K562 (cell line): ENCODE measurements at regions not wholly inside any gene's neighbourhood (a gene's known extent, or its start where the extent isn't known, plus 50 kb on each side); places are given as distances from the start of the nearest gene placed in this dataset.

ENCODE experiments used
- ATAC-seq: fragments of 200-7000 bp; cut with Tn5 transposase; 3 replicates; pipeline ENCODE4 v1.9.1; 2020; ENCODE audit warnings: moderate library complexity
- BruUV-seq: library from RNA; stranded (reverse); fragments of 400-500 nt; replicated peaks from 2 replicates; lab custom pipeline; 2021; lab: Mats Ljungman, UMichigan
- CTCF ChIA-PET: fragments of 300-600 bp; formaldehyde crosslinking; extraction: SDS; loops from one replicate; lab custom pipeline; 2021; ENCODE audit warnings: low intra/inter-chr PET ratio; lab: Yijun Ruan, JAX
- POLR2A ChIA-PET: fragments of 300-600, 350-650 bp; sonication (Branson Sonifier 250); formaldehyde crosslinking; extraction: SDS; loops from one replicate; lab custom pipeline; 2021; ENCODE audit warnings: antibody characterized with exemption, inconsistent platforms; lab: Yijun Ruan, JAX
- DNase-seq, 4 experiments: peaks; one replicate each; pipeline versions ENCODE4 v3.0.0 to v3.0.0-alpha.2; 2011 to 2018; ENCODE audit warnings: low spot score in 3 of 4, mixed read lengths in 3 of 4; ENCODE audit errors: extremely low read depth in 1 of 4
- FAIRE-seq: peaks from 2 replicates; lab custom pipeline; 2011; peaks lifted over from hg19 to GRCh38; lab: Jason Lieb, UNC
- H2AFZ ChIP-seq: 2 replicates; pipeline ENCODE4 v1.6.0; 2011; ENCODE audit warnings: low read depth, low read length, control low read depth, inconsistent platforms
- H3K27ac ChIP-seq: fragments of 200-600 bp; 3 replicates; pipeline ENCODE4 v1.8.0; 2011; ENCODE audit warnings: low read depth, mild to moderate bottlenecking, control low read depth, inconsistent platforms, low read length, moderate library complexity, mixed read lengths; ENCODE audit errors: extremely low read depth
- H3K27me3 ChIP-seq, 2 experiments: fragments of 300-600 bp in 1 of 2; 2 replicates in 1 of 2; 3 replicates in 1 of 2; pipeline versions ENCODE4 v1.6.0 to v1.8.0; 2011; ENCODE audit warnings: inconsistent platforms in 2 of 2, low read length in 2 of 2, mild to moderate bottlenecking in 1 of 2, mixed read lengths in 1 of 2, moderate library complexity in 1 of 2; ENCODE audit not compliant: control insufficient read depth in 2 of 2, insufficient read depth in 2 of 2
- H3K36me3 ChIP-seq: fragments of 300-600 bp; 3 replicates; pipeline ENCODE4 v1.8.0; 2011; ENCODE audit warnings: mild to moderate bottlenecking, low read length, inconsistent platforms; ENCODE audit not compliant: control insufficient read depth, insufficient read depth
- H3K4me1 ChIP-seq, 2 experiments: fragments of 200-600 bp in 1 of 2; replicated peaks in 1 of 2; 2 replicates in 1 of 2; 3 replicates in 1 of 2; pipeline versions ENCODE4 v1.5.1 to v1.8.0; 2011; ENCODE audit warnings: inconsistent platforms in 2 of 2, low read length in 2 of 2, mild to moderate bottlenecking in 1 of 2, mixed read lengths in 1 of 2, moderate library complexity in 1 of 2; ENCODE audit not compliant: control insufficient read depth in 2 of 2, insufficient read depth in 2 of 2
- H3K4me2 ChIP-seq: 2 replicates; pipeline ENCODE4 v1.6.1; 2011; ENCODE audit warnings: low read length, control low read depth, inconsistent platforms, mixed read lengths; ENCODE audit not compliant: insufficient read depth
- H3K4me3 ChIP-seq: fragments of 200-600 bp; sonication (generic), shearing (Covaris generic); 2 replicates; pipeline ENCODE4 v1.5.1; 2016; ENCODE audit warnings: control low read depth, inconsistent platforms
- H3K79me2 ChIP-seq: fragments of 200-600 bp; 3 replicates; pipeline ENCODE4 v1.8.0; 2011; ENCODE audit warnings: low read length, inconsistent platforms; ENCODE audit not compliant: control insufficient read depth, insufficient read depth
- H3K9ac ChIP-seq, 2 experiments: 2 replicates each; pipeline versions ENCODE4 v1.6.0 to v1.6.1; 2011; ENCODE audit warnings: low read depth in 2 of 2, low read length in 2 of 2, control low read depth in 1 of 2, inconsistent platforms in 1 of 2, mild to moderate bottlenecking in 1 of 2, mixed read lengths in 1 of 2; ENCODE audit not compliant: insufficient read depth in 1 of 2
- H3K9me1 ChIP-seq: one replicate; pipeline ENCODE4 v1.6.0; 2011; ENCODE audit warnings: inconsistent platforms, mild to moderate bottlenecking, low read length, moderate library complexity; ENCODE audit not compliant: control insufficient read depth, insufficient read depth
- H3K9me3 ChIP-seq: replicated peaks from 2 replicates; pipeline ENCODE4 v1.5.1; 2011; ENCODE audit warnings: low read depth, low read length, inconsistent platforms; ENCODE audit not compliant: control insufficient read depth, insufficient read depth
- H4K20me1 ChIP-seq: replicated peaks from 2 replicates; pipeline ENCODE4 v1.6.1; 2011; ENCODE audit warnings: low read length, inconsistent platforms, mixed read lengths; ENCODE audit not compliant: control insufficient read depth, insufficient read depth
- BHLHE40 ChIP-seq: IDR thresholded peaks from 2 replicates; pipeline ENCODE4 v1.6.1; 2011; ENCODE audit warnings: low read length, improper control_type of control experiment
- CC2D1A ChIP-seq: fragments of 450-650 bp; IDR thresholded peaks from 2 replicates; pipeline ENCODE4 v1.6.1; 2017; ENCODE audit warnings: mild to moderate bottlenecking
- CEBPB ChIP-seq: fragments of 450-650 bp; IDR thresholded peaks from 2 replicates; pipeline ENCODE4 v1.6.1; 2016; ENCODE audit warnings: missing genetic modification characterization, missing compliant biosample characterization
- CUX1 ChIP-seq: fragments of 200-800 bp; sonication (Bioruptor generic); IDR thresholded peaks from 2 replicates; pipeline ENCODE4 v1.6.1; 2016; ENCODE audit warnings: missing genetic modification characterization, missing compliant biosample characterization
- DPF2 ChIP-seq: fragments of 450-650 bp; IDR thresholded peaks from 2 replicates; pipeline ENCODE4 v1.6.1; 2016
- GTF2E2 ChIP-seq: fragments of 200-800 bp; sonication (Bioruptor generic); IDR thresholded peaks from 2 replicates; pipeline ENCODE4 v1.6.1; 2016; ENCODE audit warnings: missing genetic modification characterization, missing compliant biosample characterization
- MYBL2 ChIP-seq, 2 experiments: fragments of 450-650 bp in 1 of 2; sonication (generic) in 1 of 2; formaldehyde crosslinking in 1 of 2; IDR thresholded peaks; 2 replicates each; pipeline versions ENCODE4 v1.6.1 to v1.8.1; 2017 to 2022; ENCODE audit warnings: borderline replicate concordance in 1 of 2, inconsistent platforms in 1 of 2, low read depth in 1 of 2, mild to moderate bottlenecking in 1 of 2, missing genetic modification reagents in 1 of 2, moderate library complexity in 1 of 2
- OTX1 ChIP-seq: fragments of 450-650 bp; formaldehyde crosslinking; IDR thresholded peaks from 2 replicates; pipeline ENCODE4 v1.4.0; 2022; ENCODE audit warnings: mild to moderate bottlenecking
- RUNX1 ChIP-seq: sonication (generic); IDR thresholded peaks from 2 replicates; pipeline ENCODE4 v1.6.1; 2016; ENCODE audit warnings: antibody characterized with exemption, low read depth
- TFE3 ChIP-seq: fragments of 450-650 bp; formaldehyde crosslinking; IDR thresholded peaks from 2 replicates; pipeline ENCODE4 v1.4.0; 2020; ENCODE audit warnings: mild to moderate bottlenecking, mixed read lengths
- TRIM24 ChIP-seq, 2 experiments: fragments of 450-650 bp; IDR thresholded peaks; 2 replicates each; pipeline ENCODE4 v1.6.1; 2016
- XRCC4 ChIP-seq: IDR thresholded peaks from one replicate; pipeline ENCODE4 v1.6.1; 2011; ENCODE audit not compliant: insufficient read depth, insufficient read length; ENCODE audit errors: extremely low read depth
- ZNF23 ChIP-seq: fragments of 250-450 bp; sonication (Bioruptor Pico); IDR thresholded peaks from 2 replicates; pipeline ENCODE4 v1.4.0; 2020; ENCODE audit warnings: mild to moderate bottlenecking
- ZNF277 ChIP-seq: fragments of 250-450 bp; sonication (Bioruptor Pico); IDR thresholded peaks from 2 replicates; pipeline ENCODE4 v1.8.0; 2022; ENCODE audit warnings: inconsistent platforms, mild to moderate bottlenecking, moderate library complexity, borderline replicate concordance
- ZNF436 ChIP-seq: fragments of 250-450, 450-650 bp; sonication (Bioruptor Pico); formaldehyde crosslinking; IDR thresholded peaks from 2 replicates; pipeline ENCODE4 v1.7.0; 2020; ENCODE audit warnings: mild to moderate bottlenecking
- ZNF584 ChIP-seq: fragments of 200-800 bp; sonication (Bioruptor generic); IDR thresholded peaks from 2 replicates; pipeline ENCODE4 v1.6.1; 2016; ENCODE audit warnings: low read depth, mild to moderate bottlenecking, missing genetic modification characterization, missing compliant biosample characterization
- ZNF699 ChIP-seq: fragments of 250-450 bp; sonication (Bioruptor Pico); IDR thresholded peaks from 2 replicates; pipeline ENCODE4 v1.8.0; 2021; ENCODE audit warnings: mild to moderate bottlenecking, moderate library complexity; ENCODE audit not compliant: insufficient replicate concordance
- WGBS: fragments of 100-300 bp; shearing (Covaris generic); methylation state at CpG from one replicate; pipeline ENCODE4 v1.1.6; 2016; ENCODE audit warnings: low coverage, mixed read lengths; ENCODE audit not compliant: insufficient coverage; ENCODE audit errors: missing lambda C conversion rate; 5-methylcytosine and 5-hydroxymethylcytosine counted together
- in situ Hi-C: fragments of 300-500 bp; cut with MboI; formaldehyde crosslinking; loops from 4 replicates; pipeline ENCODE4 v1.15.0; 2018; ENCODE audit warnings: inconsistent platforms, mixed read lengths
- intact Hi-C: fragments of 100-400 bp; cut with micrococcal nuclease; formaldehyde crosslinking; loops from 2 replicates; pipeline ENCODE4 v1.14.2; 2022

- ATAC-seq (no peak), FAIRE-seq (no peak), DNase-seq (no peak)
- H3K9me1 ChIP-seq = no peaks in the 10 kb centered on the region
- no TSS peak for BruUV-seq
- no peaks in the 10 kb centered on the region for H3K79me2 ChIP-seq
- no peaks in the 10 kb centered on the region for H3K4me1 ChIP-seq
- no peaks in the 10 kb centered on the region for H4K20me1 ChIP-seq
- H3K4me3 ChIP-seq = no peak overlapping the region
- intact Hi-C loops = no loop called here
- H3K36me3 ChIP-seq = no peaks in the 10 kb centered on the region
- H3K4me2 ChIP-seq = no peak overlapping the region
- POLR2A ChIA-PET = interaction anchor here (0.8 kb wide), 1 partner anchor 21 kb away, joined by 3 read pairs; no protein-coding TSS in a partner anchor
- CTCF ChIA-PET = no interaction called here
- 0% methylated on average over 3 of the region's 4 CpGs for WGBS
- no peaks in the 10 kb centered on the region for H3K9me3 ChIP-seq
- H2AFZ ChIP-seq = no peak overlapping the region
- no peaks in the 10 kb centered on the region for H3K27me3 ChIP-seq
- no peak overlapping the region for H3K27ac ChIP-seq
- H3K9ac ChIP-seq = no peak overlapping the region
- in situ Hi-C loops = no loop called here
- TF ChIP-seq TFE3 (CRISPR knock-in tag) (no peak), ZNF584 (CRISPR knock-in tag) (no peak), CC2D1A (no peak), ZNF436 (CRISPR knock-in tag) (no peak), CEBPB (tag) (no peak), RUNX1 (no peak), ZNF699 (CRISPR knock-in tag) (no peak), BHLHE40 (no peak), ZNF277 (CRISPR knock-in tag) (no peak), DPF2 (no peak), XRCC4 (no peak), MYBL2 (IDR thresholded peaks at IDR 0.05; ENCODE audit: low read depth) (no peak), MYBL2 (CRISPR knock-in tag; IDR thresholded peaks at IDR 0.05; ENCODE audit: borderline replicate concordance) (no peak), ZNF23 (CRISPR knock-in tag) (no peak), OTX1 (CRISPR knock-in tag) (no peak), CUX1 (no peak), GTF2E2 (tag) (no peak), TRIM24 (IDR thresholded peaks at IDR 0.05) (no peak)
Observed at GRCh38 chr14:49315570-49315969, 270.6 kb downstream of the RPS29 start.
